HepG2 (cell line): ENCODE measurements at regions not wholly inside any gene's neighbourhood (a gene's known extent, or its start where the extent isn't known, plus 50 kb on each side); places are given as distances from the start of the nearest gene placed in this dataset.

Source experiments
- ATAC-seq: fragments of 200-7000 bp; cut with Tn5 transposase; 3 replicates; pipeline ENCODE4 v1.9.1; 2020; ENCODE audit warnings: mild to moderate bottlenecking, moderate library complexity
- BruUV-seq: library from RNA; stranded (reverse); fragments of 400-500 nt; replicated peaks from 2 replicates; lab custom pipeline; 2021; lab: Mats Ljungman, UMichigan
- CTCF ChIA-PET: fragments of 300-600 bp; formaldehyde crosslinking; extraction: SDS; loops from one replicate; lab custom pipeline; 2021; ENCODE audit warnings: low total read pairs, inconsistent platforms, low intra/inter-chr PET ratio; lab: Yijun Ruan, JAX
- POLR2A ChIA-PET: fragments of 350-600 bp; sonication (Branson Sonifier 250); formaldehyde crosslinking; loops from one replicate; lab custom pipeline; 2020; ENCODE audit warnings: antibody characterized with exemption, inconsistent platforms; lab: Yijun Ruan, JAX
- DNase-seq: peaks from one replicate; pipeline ENCODE4 v3.0.0-alpha.2; 2015; ENCODE audit warnings: low spot score
- FAIRE-seq: peaks from 3 replicates; lab custom pipeline; 2011; peaks lifted over from hg19 to GRCh38; lab: Jason Lieb, UNC
- H2AFZ ChIP-seq: one replicate; pipeline ENCODE4 v1.6.1; 2011; ENCODE audit warnings: low read length, inconsistent platforms
- H3K27ac ChIP-seq: fragments of 300-600 bp; 3 replicates; pipeline ENCODE4 v1.8.0; 2011; ENCODE audit warnings: mixed run types, mild to moderate bottlenecking, mixed read lengths, low read length, inconsistent platforms; ENCODE audit not compliant: insufficient read depth; ENCODE audit errors: extremely low read length
- H3K27me3 ChIP-seq, 2 experiments: fragments of 200-600 bp in 1 of 2; 2 replicates in 1 of 2; 3 replicates in 1 of 2; pipeline versions ENCODE4 v1.6.0 to v1.8.0; 2011; ENCODE audit warnings: low read length in 2 of 2, mild to moderate bottlenecking in 2 of 2, moderate library complexity in 2 of 2, inconsistent platforms in 1 of 2; ENCODE audit not compliant: insufficient read depth in 2 of 2, control insufficient read depth in 1 of 2
- H3K36me3 ChIP-seq, 2 experiments: fragments of 200-600 bp in 1 of 2; replicated peaks in 1 of 2; 2 replicates in 1 of 2; 3 replicates in 1 of 2; pipeline versions ENCODE4 v1.5.1 to v1.8.0; 2011; ENCODE audit warnings: low read length in 2 of 2, inconsistent platforms in 1 of 2; ENCODE audit not compliant: insufficient read depth in 2 of 2, control insufficient read depth in 1 of 2
- H3K4me1 ChIP-seq: 2 replicates; pipeline ENCODE4 v1.5.1; 2012; ENCODE audit warnings: low read length, inconsistent platforms; ENCODE audit not compliant: insufficient read depth
- H3K4me2 ChIP-seq: 2 replicates; pipeline ENCODE4 v1.6.0; 2011; ENCODE audit warnings: low read depth, low read length, inconsistent platforms
- H3K4me3 ChIP-seq, 3 experiments: fragments of 200-600 bp in 1 of 3; sonication (generic), shearing (Covaris generic) in 1 of 3; replicated peaks in 1 of 3; 2 replicates each; pipeline ENCODE4 v1.5.1; 2011 to 2016; ENCODE audit warnings: low read length in 3 of 3, inconsistent platforms in 2 of 3, low read depth in 2 of 3, mild to moderate bottlenecking in 2 of 3, control low read depth in 1 of 3, mixed read lengths in 1 of 3; ENCODE audit not compliant: insufficient read depth in 1 of 3
- H3K79me2 ChIP-seq: one replicate; pipeline ENCODE4 v1.6.1; 2011; ENCODE audit warnings: low read length, inconsistent platforms; ENCODE audit not compliant: insufficient read depth
- H3K9ac ChIP-seq: 2 replicates; pipeline ENCODE4 v1.6.0; 2011; ENCODE audit warnings: mild to moderate bottlenecking, low read depth, low read length, inconsistent platforms; ENCODE audit not compliant: insufficient read depth
- H3K9me3 ChIP-seq: 2 replicates; pipeline ENCODE4 v1.5.1; 2012; ENCODE audit warnings: mild to moderate bottlenecking, low read length
- H4K20me1 ChIP-seq: 2 replicates; pipeline ENCODE4 v1.6.0; 2011; ENCODE audit warnings: inconsistent platforms, mild to moderate bottlenecking, low read length, moderate library complexity; ENCODE audit not compliant: insufficient read depth
- CEBPG ChIP-seq: IDR thresholded peaks from 2 replicates; pipeline ENCODE4 v1.6.1; 2016
- DNMT1 ChIP-seq: sonication (generic); formaldehyde crosslinking; IDR thresholded peaks from 2 replicates; pipeline ENCODE4 v1.5.1; 2020; ENCODE audit warnings: mild to moderate bottlenecking, missing genetic modification reagents
- NFKBIZ ChIP-seq: IDR thresholded peaks from 2 replicates; pipeline ENCODE4 v1.6.1; 2018; ENCODE audit warnings: missing genetic modification reagents, missing compliant biosample characterization
- NFYB ChIP-seq: sonication (generic); formaldehyde crosslinking; IDR thresholded peaks from 2 replicates; pipeline ENCODE4 v1.4.0; 2020; ENCODE audit warnings: missing genetic modification reagents
- PAWR ChIP-seq: sonication (generic); formaldehyde crosslinking; IDR thresholded peaks from 2 replicates; pipeline ENCODE4 v1.4.0; 2020; ENCODE audit warnings: missing genetic modification reagents, mild to moderate bottlenecking, borderline replicate concordance
- PLRG1 ChIP-seq: fragments of 450-650 bp; conservative IDR thresholded peaks from 2 replicates; pipeline ENCODE4 v1.6.1; 2016
- RARA ChIP-seq: IDR thresholded peaks from 2 replicates; pipeline ENCODE4 v1.6.1; 2016; ENCODE audit warnings: missing genetic modification reagents, missing compliant biosample characterization
- RELA ChIP-seq: sonication (generic); formaldehyde crosslinking; IDR thresholded peaks from 2 replicates; pipeline ENCODE4 v1.4.0; 2020; ENCODE audit warnings: missing genetic modification reagents
- SRY ChIP-seq: sonication (generic); formaldehyde crosslinking; IDR thresholded peaks from 2 replicates; pipeline ENCODE4 v1.8.0; 2022; ENCODE audit warnings: mild to moderate bottlenecking, missing genetic modification reagents
- TOPORS ChIP-seq: sonication (generic); formaldehyde crosslinking; IDR thresholded peaks from 2 replicates; pipeline ENCODE4 v1.8.0; 2023; ENCODE audit warnings: mild to moderate bottlenecking, missing genetic modification reagents
- ZNF235 ChIP-seq: sonication (generic); formaldehyde crosslinking; IDR thresholded peaks from 2 replicates; pipeline ENCODE4 v1.8.1; 2023; ENCODE audit warnings: mild to moderate bottlenecking, missing genetic modification reagents, borderline replicate concordance
- ZNF256 ChIP-seq: sonication (generic); formaldehyde crosslinking; conservative IDR thresholded peaks from 2 replicates; pipeline ENCODE4 v1.4.0; 2020; ENCODE audit warnings: missing genetic modification reagents
- ZNF616 ChIP-seq: sonication (generic); formaldehyde crosslinking; IDR thresholded peaks from 2 replicates; pipeline ENCODE4 v1.5.0; 2020; ENCODE audit warnings: low read depth, mild to moderate bottlenecking, missing genetic modification reagents
- WGBS: methylation state at CpG from one replicate; pipeline ENCODE4 v1.1.6; 2017; ENCODE audit warnings: low lambda C conversion rate; 5-methylcytosine and 5-hydroxymethylcytosine counted together
- in situ Hi-C: cut with HindIII; loops from 2 replicates; pipeline ENCODE4 v1.10.0; 2017; ENCODE audit warnings: low pct_unique_long_range_greater_than_20kb; ENCODE audit not compliant: extremely low pct_ligation_motif_present
- intact Hi-C: fragments of 100-400 bp; cut with micrococcal nuclease; formaldehyde crosslinking; loops from one replicate; pipeline ENCODE4 v1.10.0; 2022; ENCODE audit not compliant: unreplicated experiment
- TF ChIP-seq, protein P1 (sequence below): sonication (generic); formaldehyde crosslinking; IDR thresholded peaks from 2 replicates; pipeline ENCODE4 v1.4.0; 2020; ENCODE audit warnings: mild to moderate bottlenecking, missing genetic modification reagents
- TF ChIP-seq, protein P2 (sequence below): sonication (generic); formaldehyde crosslinking; IDR thresholded peaks from 2 replicates; pipeline ENCODE4 v1.4.0; 2020; ENCODE audit warnings: mild to moderate bottlenecking, missing genetic modification reagents, borderline replicate concordance
- TF ChIP-seq, protein P3 (sequence below): sonication (generic); formaldehyde crosslinking; IDR thresholded peaks from 2 replicates; pipeline ENCODE4 v1.5.0; 2020; ENCODE audit warnings: missing genetic modification reagents
- TF ChIP-seq, protein P4 (sequence below): sonication (generic); formaldehyde crosslinking; IDR thresholded peaks from 2 replicates; pipeline ENCODE4 v1.5.1; 2020; ENCODE audit warnings: missing genetic modification reagents, mild to moderate bottlenecking, borderline replicate concordance

DNA sequence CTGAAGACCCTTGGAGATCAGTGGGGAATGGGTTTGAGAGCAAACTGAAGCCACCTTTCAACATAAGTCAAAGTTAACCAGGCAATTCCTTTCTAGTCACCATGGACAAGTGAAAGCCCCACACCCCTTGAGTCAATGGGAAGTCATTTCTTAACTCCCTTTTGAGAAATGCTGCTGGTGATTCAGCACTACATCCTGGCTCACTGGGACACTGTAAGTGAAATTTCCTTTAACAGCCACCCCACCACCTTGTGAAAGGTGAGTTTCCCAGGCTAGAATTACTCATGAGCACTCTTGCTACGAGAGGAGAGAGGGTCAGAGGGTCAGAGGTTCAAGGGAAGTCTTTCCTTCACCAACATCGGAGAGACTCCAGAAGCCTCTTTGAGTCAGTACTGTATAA is 93.3 kb upstream of the MARCKS start:
- peaks cover 0 to 4% of the 10 kb centered on the region in 2 experiments; a peak in 1 of 5 replicates for H3K27me3 ChIP-seq
- CTCF ChIA-PET, result no interaction called here
- TF ChIP-seq PLRG1, result no peak
- no peak for TF ChIP-seq PAWR (CRISPR knock-in tag)
- no peak for TF ChIP-seq RELA (CRISPR knock-in tag)
- TF ChIP-seq, protein P1, sequence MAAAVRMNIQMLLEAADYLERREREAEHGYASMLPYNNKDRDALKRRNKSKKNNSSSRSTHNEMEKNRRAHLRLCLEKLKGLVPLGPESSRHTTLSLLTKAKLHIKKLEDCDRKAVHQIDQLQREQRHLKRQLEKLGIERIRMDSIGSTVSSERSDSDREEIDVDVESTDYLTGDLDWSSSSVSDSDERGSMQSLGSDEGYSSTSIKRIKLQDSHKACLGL, result no peak
- no peak for TF ChIP-seq ZNF616
- TF ChIP-seq, protein P2, sequence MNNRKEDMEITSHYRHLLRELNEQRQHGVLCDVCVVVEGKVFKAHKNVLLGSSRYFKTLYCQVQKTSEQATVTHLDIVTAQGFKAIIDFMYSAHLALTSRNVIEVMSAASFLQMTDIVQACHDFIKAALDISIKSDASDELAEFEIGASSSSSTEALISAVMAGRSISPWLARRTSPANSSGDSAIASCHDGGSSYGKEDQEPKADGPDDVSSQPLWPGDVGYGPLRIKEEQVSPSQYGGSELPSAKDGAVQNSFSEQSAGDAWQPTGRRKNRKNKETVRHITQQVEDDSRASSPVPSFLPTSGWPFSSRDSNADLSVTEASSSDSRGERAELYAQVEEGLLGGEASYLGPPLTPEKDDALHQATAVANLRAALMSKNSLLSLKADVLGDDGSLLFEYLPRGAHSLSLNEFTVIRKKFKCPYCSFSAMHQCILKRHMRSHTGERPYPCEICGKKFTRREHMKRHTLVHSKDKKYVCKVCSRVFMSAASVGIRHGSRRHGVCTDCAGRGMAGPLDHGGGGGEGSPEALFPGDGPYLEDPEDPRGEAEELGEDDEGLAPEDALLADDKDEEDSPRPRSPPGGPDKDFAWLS (CRISPR knock-in tag), result no peak
- no peak for TF ChIP-seq CEBPG (CRISPR knock-in tag)
- no peak for TF ChIP-seq NFYB
- TF ChIP-seq SRY (CRISPR knock-in tag), result no peak
- no peak for TF ChIP-seq DNMT1 (CRISPR knock-in tag)
- no peak for TF ChIP-seq ZNF256 (CRISPR knock-in tag)
- TF ChIP-seq NFKBIZ, result no peak
- TF ChIP-seq, protein P3, sequence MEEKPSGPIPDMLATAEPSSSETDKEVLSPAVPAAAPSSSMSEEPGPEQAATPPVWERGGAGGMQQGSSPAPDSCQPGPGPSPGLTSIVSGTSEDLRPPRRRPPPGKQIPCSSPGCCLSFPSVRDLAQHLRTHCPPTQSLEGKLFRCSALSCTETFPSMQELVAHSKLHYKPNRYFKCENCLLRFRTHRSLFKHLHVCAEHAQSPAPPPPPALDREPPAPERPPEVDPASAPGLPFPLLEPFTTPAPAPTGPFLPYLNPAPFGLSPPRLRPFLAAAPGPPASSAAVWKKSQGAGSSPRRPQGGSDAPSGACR, result no peak
- no peak for TF ChIP-seq RARA (CRISPR knock-in tag)
- TF ChIP-seq, protein P4, sequence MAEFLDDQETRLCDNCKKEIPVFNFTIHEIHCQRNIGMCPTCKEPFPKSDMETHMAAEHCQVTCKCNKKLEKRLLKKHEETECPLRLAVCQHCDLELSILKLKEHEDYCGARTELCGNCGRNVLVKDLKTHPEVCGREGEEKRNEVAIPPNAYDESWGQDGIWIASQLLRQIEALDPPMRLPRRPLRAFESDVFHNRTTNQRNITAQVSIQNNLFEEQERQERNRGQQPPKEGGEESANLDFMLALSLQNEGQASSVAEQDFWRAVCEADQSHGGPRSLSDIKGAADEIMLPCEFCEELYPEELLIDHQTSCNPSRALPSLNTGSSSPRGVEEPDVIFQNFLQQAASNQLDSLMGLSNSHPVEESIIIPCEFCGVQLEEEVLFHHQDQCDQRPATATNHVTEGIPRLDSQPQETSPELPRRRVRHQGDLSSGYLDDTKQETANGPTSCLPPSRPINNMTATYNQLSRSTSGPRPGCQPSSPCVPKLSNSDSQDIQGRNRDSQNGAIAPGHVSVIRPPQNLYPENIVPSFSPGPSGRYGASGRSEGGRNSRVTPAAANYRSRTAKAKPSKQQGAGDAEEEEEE, result no peak
- no peak for TF ChIP-seq TOPORS (CRISPR knock-in tag)
- no peak for TF ChIP-seq ZNF235 (CRISPR knock-in tag)
- in situ Hi-C loops (no loop called here), intact Hi-C loops (no loop called here)
- no peak overlapping the region for H3K27ac ChIP-seq
- no peaks in the 10 kb centered on the region for H3K9me3 ChIP-seq
- H2AFZ ChIP-seq, result no peak overlapping the region
- POLR2A ChIA-PET, result no interaction called here
- no peaks in the 10 kb centered on the region for H3K79me2 ChIP-seq
- DNase-seq (no peak), ATAC-seq (no peak), FAIRE-seq (no peak)
- H3K4me3 ChIP-seq, result no peak overlapping the region
- no peaks in the 10 kb centered on the region for H3K36me3 ChIP-seq
- no peaks in the 10 kb centered on the region for H4K20me1 ChIP-seq
- 11% methylated on average over 1 of the region's 2 CpGs for WGBS
- no peak overlapping the region for H3K9ac ChIP-seq
- H3K4me1 ChIP-seq, result no peaks in the 10 kb centered on the region
- no peak overlapping the region for H3K4me2 ChIP-seq
- BruUV-seq, result no TSS peak
